ENCODE measurements at regions not wholly inside any gene's neighbourhood (a gene's known extent, or its start where the extent isn't known, plus 50 kb on each side); places are given as distances from the start of the nearest gene placed in this dataset.

GRCh38 chr1:14057640-14058039 lies 357.7 kb downstream of the PRDM2 start:
- Histone ChIP-seq H3K4me2 (ENCODE audit: control insufficient read depth, extremely low read depth, insufficient read depth, low read depth, low read length) (no peak overlapping the region), H2AFZ (ENCODE audit: control insufficient read depth, low read length) (no peak overlapping the region), H3K4me1 (ENCODE audit: control insufficient read depth, extremely low read depth, insufficient read depth, low read length) (peaks cover 15% of the 10 kb centered on the region), H3K9me1 (ENCODE audit: control insufficient read depth, extremely low read depth, insufficient read depth, low read length) (no peaks in the 10 kb centered on the region), H3K79me2 (ENCODE audit: control insufficient read depth, insufficient read depth, low read length) (no peaks in the 10 kb centered on the region), H3K36me3 (ENCODE audit: control insufficient read depth in 2 of 2, extremely low read depth in 1 of 2, insufficient read depth in 2 of 2, low read length in 2 of 2) (no peaks in the 10 kb centered on the region), H3K27ac (ENCODE audit: control insufficient read depth, insufficient read depth, low read length) (no peak overlapping the region), H3K27me3 (ENCODE audit: control insufficient read depth, extremely low read depth, insufficient read depth, low read length) (no peaks in the 10 kb centered on the region), H3K9me3 (ENCODE audit: control insufficient read depth, low read depth, low read length) (no peaks in the 10 kb centered on the region), H4K20me1 (ENCODE audit: control insufficient read depth, extremely low read depth, insufficient read depth, low read length) (no peaks in the 10 kb centered on the region), H3K4me3 (ENCODE audit: control insufficient read depth in 2 of 3, extremely low read depth in 1 of 3, insufficient read depth in 2 of 3, low read depth in 1 of 3, low read length in 3 of 3) (no peak overlapping the region), H3K9ac (ENCODE audit: control insufficient read depth, extremely low read depth, insufficient read depth, low read length) (no peak overlapping the region)
- no peak for DNase-seq (ENCODE audit: low read depth, low spot score)
- FAIRE-seq: no peak
- TF ChIP-seq EZH2 (IDR thresholded peaks at IDR 0.05; ENCODE audit: low read length): no peak
- TF ChIP-seq, protein P1, sequence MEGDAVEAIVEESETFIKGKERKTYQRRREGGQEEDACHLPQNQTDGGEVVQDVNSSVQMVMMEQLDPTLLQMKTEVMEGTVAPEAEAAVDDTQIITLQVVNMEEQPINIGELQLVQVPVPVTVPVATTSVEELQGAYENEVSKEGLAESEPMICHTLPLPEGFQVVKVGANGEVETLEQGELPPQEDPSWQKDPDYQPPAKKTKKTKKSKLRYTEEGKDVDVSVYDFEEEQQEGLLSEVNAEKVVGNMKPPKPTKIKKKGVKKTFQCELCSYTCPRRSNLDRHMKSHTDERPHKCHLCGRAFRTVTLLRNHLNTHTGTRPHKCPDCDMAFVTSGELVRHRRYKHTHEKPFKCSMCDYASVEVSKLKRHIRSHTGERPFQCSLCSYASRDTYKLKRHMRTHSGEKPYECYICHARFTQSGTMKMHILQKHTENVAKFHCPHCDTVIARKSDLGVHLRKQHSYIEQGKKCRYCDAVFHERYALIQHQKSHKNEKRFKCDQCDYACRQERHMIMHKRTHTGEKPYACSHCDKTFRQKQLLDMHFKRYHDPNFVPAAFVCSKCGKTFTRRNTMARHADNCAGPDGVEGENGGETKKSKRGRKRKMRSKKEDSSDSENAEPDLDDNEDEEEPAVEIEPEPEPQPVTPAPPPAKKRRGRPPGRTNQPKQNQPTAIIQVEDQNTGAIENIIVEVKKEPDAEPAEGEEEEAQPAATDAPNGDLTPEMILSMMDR (optimal IDR thresholded peaks at IDR 0.05 in 1 of 3, IDR thresholded peaks at IDR 0.05 in 1 of 3, conservative IDR thresholded peaks at IDR 0.05 in 1 of 3; ENCODE audit: extremely low read depth in 1 of 3, insufficient read depth in 2 of 3, low read length in 3 of 3): no peak
- dilution Hi-C loops (cut with MboI; ENCODE audit: extremely low pct_ligation_motif_present, low sequenced_read_pairs): no loop called here

DNA sequence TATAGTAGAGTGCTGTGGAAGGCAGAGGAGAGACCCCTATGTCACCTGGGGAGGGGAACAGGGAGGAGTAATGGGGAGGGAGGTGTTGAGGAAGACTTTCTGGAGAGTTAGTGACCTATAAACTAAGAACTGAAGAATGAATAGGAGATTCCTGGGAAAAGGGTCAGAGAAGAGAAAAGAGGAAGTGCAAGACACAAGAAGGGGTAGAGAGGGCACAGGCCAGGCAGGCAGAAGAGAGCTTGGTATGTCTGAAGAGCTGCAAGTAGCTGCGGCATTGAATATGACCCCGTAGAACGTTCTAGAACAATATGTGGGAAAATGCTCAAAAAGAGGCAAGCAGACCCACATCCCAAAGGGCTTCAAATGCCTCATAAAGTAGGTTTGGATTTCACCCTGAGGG lies 361.2 kb downstream of the PRDM2 start:
- Histone ChIP-seq H3K79me2 (ENCODE audit: control insufficient read depth, insufficient read depth, low read length) (no peaks in the 10 kb centered on the region), H3K27me3 (ENCODE audit: control insufficient read depth, extremely low read depth, insufficient read depth, low read length) (no peaks in the 10 kb centered on the region), H3K9ac (ENCODE audit: control insufficient read depth, extremely low read depth, insufficient read depth, low read length) (no peak overlapping the region), H3K4me2 (ENCODE audit: control insufficient read depth, extremely low read depth, insufficient read depth, low read depth, low read length) (no peak overlapping the region), H4K20me1 (ENCODE audit: control insufficient read depth, extremely low read depth, insufficient read depth, low read length) (no peaks in the 10 kb centered on the region), H3K9me1 (ENCODE audit: control insufficient read depth, extremely low read depth, insufficient read depth, low read length) (no peaks in the 10 kb centered on the region), H3K9me3 (ENCODE audit: control insufficient read depth, low read depth, low read length) (no peaks in the 10 kb centered on the region), H3K27ac (ENCODE audit: control insufficient read depth, insufficient read depth, low read length) (no peak overlapping the region), H3K36me3 (ENCODE audit: control insufficient read depth in 2 of 2, extremely low read depth in 1 of 2, insufficient read depth in 2 of 2, low read length in 2 of 2) (no peaks in the 10 kb centered on the region), H3K4me3 (ENCODE audit: control insufficient read depth in 2 of 3, extremely low read depth in 1 of 3, insufficient read depth in 2 of 3, low read depth in 1 of 3, low read length in 3 of 3) (no peak overlapping the region), H3K4me1 (ENCODE audit: control insufficient read depth, extremely low read depth, insufficient read depth, low read length) (peaks cover 8% of the 10 kb centered on the region), H2AFZ (ENCODE audit: control insufficient read depth, low read length) (no peak overlapping the region)
- no peak for FAIRE-seq
- no peak for TF ChIP-seq EZH2 (IDR thresholded peaks at IDR 0.05; ENCODE audit: low read length)
- TF ChIP-seq, protein P1 (optimal IDR thresholded peaks at IDR 0.05 in 1 of 3, IDR thresholded peaks at IDR 0.05 in 1 of 3, conservative IDR thresholded peaks at IDR 0.05 in 1 of 3; ENCODE audit: extremely low read depth in 1 of 3, insufficient read depth in 2 of 3, low read length in 3 of 3): no peak
- dilution Hi-C loops (cut with MboI; ENCODE audit: extremely low pct_ligation_motif_present, low sequenced_read_pairs): no loop called here
- DNase-seq (ENCODE audit: low read depth, low spot score): no peak
